GM21526 (cell line): ENCODE measurements at regions not wholly inside any gene's neighbourhood (a gene's known extent, or its start where the extent isn't known, plus 50 kb on each side); places are given as distances from the start of the nearest gene placed in this dataset.

ENCODE experiments used
- ATAC-seq: cut with Tn5 transposase; IDR thresholded peaks from one replicate; pipeline ENCODE4 v1.9.1; 2021; ENCODE audit warnings: moderate library complexity; ENCODE audit not compliant: unreplicated experiment, low FRiP score

DNA sequence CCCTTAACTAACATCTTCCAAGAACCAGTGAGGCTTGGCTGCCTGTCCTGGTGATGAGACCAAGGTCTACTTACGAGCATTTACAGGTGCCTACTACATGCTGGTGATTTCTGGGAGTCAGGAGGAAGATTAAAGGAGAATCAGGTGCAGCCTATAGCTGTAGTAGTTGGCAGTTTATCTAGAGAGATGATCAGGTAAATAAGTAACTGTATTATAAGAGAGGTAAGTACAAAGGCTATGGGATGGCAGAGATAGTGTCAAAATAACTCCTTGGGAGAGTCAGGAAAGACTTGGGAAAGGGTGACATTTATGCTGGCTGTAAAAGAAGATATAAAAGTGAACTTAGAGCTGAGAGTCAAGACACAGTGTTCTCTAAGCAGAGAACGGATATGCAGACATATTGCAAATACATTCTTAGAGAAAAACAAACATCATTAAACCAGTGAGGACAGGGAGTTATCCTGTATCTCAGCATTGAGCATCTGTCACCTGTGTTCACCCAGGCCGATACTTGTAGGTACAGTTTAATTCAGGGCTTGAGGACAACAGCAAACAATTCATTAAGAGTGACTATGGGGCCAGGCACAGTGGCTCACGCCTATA, 49.7 kb upstream of the ACP3 start:
- no peak for ATAC-seq
